H1 (cell line): ENCODE measurements at regions not wholly inside any gene's neighbourhood (a gene's known extent, or its start where the extent isn't known, plus 50 kb on each side); places are given as distances from the start of the nearest gene placed in this dataset.

Source experiments
- CTCF ChIA-PET: fragments of 300-600 bp; sonication (Branson Sonifier 250); formaldehyde crosslinking; loops from one replicate; lab custom pipeline; 2021; ENCODE audit not compliant: partially characterized antibody; lab: Charles Lee
- POLR2A ChIA-PET: fragments of 300-600 bp; sonication (Branson Sonifier 250); formaldehyde crosslinking; loops from one replicate; lab custom pipeline; 2021; ENCODE audit warnings: inconsistent platforms; ENCODE audit not compliant: partially characterized antibody; lab: Charles Lee
- DNase-seq, 2 experiments: peaks; one replicate each; pipeline versions ENCODE4 v3.0.0 to v3.0.0-alpha.2; 2010 to 2022; ENCODE audit warnings: low spot score in 2 of 2, low read depth in 1 of 2, mixed read lengths in 1 of 2
- FAIRE-seq: peaks from 2 replicates; lab custom pipeline; 2011; peaks lifted over from hg19 to GRCh38; lab: Jason Lieb, UNC
- H2AFZ ChIP-seq: 2 replicates; pipeline ENCODE4 v1.8.1; 2012; ENCODE audit warnings: low read length, inconsistent platforms
- H2AK5ac ChIP-seq: 2 replicates; pipeline ENCODE4 v1.6.1; 2013; ENCODE audit warnings: low read depth, low read length
- H2BK120ac ChIP-seq: replicated peaks from 2 replicates; pipeline ENCODE3; 2013; ENCODE audit warnings: low read depth, low read length, inconsistent platforms
- H2BK12ac ChIP-seq: 2 replicates; pipeline ENCODE4 v1.6.1; 2013; ENCODE audit warnings: low read depth, low read length
- H2BK15ac ChIP-seq: 2 replicates; pipeline ENCODE4 v1.6.1; 2013; ENCODE audit warnings: low read length
- H2BK20ac ChIP-seq: 2 replicates; pipeline ENCODE4 v1.6.1; 2013; ENCODE audit warnings: low read length
- H2BK5ac ChIP-seq: 2 replicates; pipeline ENCODE4 v1.6.1; 2013; ENCODE audit warnings: low read depth, low read length
- H3K14ac ChIP-seq: 2 replicates; pipeline ENCODE4 v1.6.1; 2013; ENCODE audit warnings: inconsistent platforms; ENCODE audit not compliant: insufficient read length
- H3K18ac ChIP-seq: 2 replicates; pipeline ENCODE4 v1.6.1; 2013; ENCODE audit warnings: low read length; ENCODE audit errors: extremely low read depth
- H3K23ac ChIP-seq: 2 replicates; pipeline ENCODE4 v1.6.1; 2013; ENCODE audit warnings: inconsistent platforms; ENCODE audit not compliant: insufficient read length
- H3K23me2 ChIP-seq: 2 replicates; pipeline ENCODE4 v1.6.1; 2013; ENCODE audit warnings: low read depth, low read length
- H3K27ac ChIP-seq: 2 replicates; pipeline ENCODE4 v1.6.1; 2011; ENCODE audit warnings: low read depth, low read length, inconsistent platforms
- H3K27me3 ChIP-seq, 4 experiments: replicated peaks in 1 of 4; 1 replicate in 1 of 4; 2 replicates in 3 of 4; pipeline versions ENCODE4 v1.6.1 to v1.8.1; 2011 to 2013; ENCODE audit warnings: low read length in 3 of 4, mild to moderate bottlenecking in 3 of 4, inconsistent platforms in 2 of 4, mixed read lengths in 2 of 4, moderate library complexity in 1 of 4; ENCODE audit not compliant: control insufficient read depth in 3 of 4, insufficient read depth in 3 of 4; ENCODE audit errors: extremely low read depth in 1 of 4
- H3K36me3 ChIP-seq, 4 experiments: 2 replicates each; pipeline versions ENCODE4 v1.6.1 to v1.8.1; 2011 to 2013; ENCODE audit warnings: mild to moderate bottlenecking in 4 of 4, low read length in 3 of 4, moderate library complexity in 2 of 4, control low read depth in 1 of 4, inconsistent platforms in 1 of 4; ENCODE audit not compliant: insufficient read depth in 4 of 4, control insufficient read depth in 2 of 4
- H3K4ac ChIP-seq: replicated peaks from 2 replicates; pipeline ENCODE3; 2013; ENCODE audit warnings: low read length, low read depth, mixed read lengths, inconsistent platforms; ENCODE audit not compliant: insufficient read length
- H3K4me1 ChIP-seq, 4 experiments: replicated peaks in 1 of 4; 1 replicate in 1 of 4; 2 replicates in 3 of 4; pipeline versions ENCODE4 v1.6.1 to v1.8.1; 2011 to 2013; ENCODE audit warnings: low read length in 3 of 4, inconsistent platforms in 2 of 4, mixed read lengths in 1 of 4; ENCODE audit not compliant: insufficient read depth in 4 of 4, control insufficient read depth in 3 of 4
- H3K4me2 ChIP-seq, 2 experiments: 2 replicates each; pipeline versions ENCODE4 v1.6.1 to v1.8.1; 2011 to 2013; ENCODE audit warnings: low read depth in 2 of 2, low read length in 2 of 2, control low read depth in 1 of 2, inconsistent platforms in 1 of 2, mild to moderate bottlenecking in 1 of 2; ENCODE audit not compliant: insufficient read depth in 1 of 2
- H3K4me3 ChIP-seq, 4 experiments: fragments of 200-600, 300-600 bp in 1 of 4; sonication (generic), shearing (Covaris generic), sonication (Bioruptor Twin) in 1 of 4; 2 replicates each; pipeline versions ENCODE4 v1.5.1 to v1.8.1; 2011 to 2016; ENCODE audit warnings: low read length in 4 of 4, low read depth in 3 of 4, control low read depth in 2 of 4, inconsistent platforms in 2 of 4, mild to moderate bottlenecking in 2 of 4, mixed read lengths in 1 of 4, moderate library complexity in 1 of 4; ENCODE audit not compliant: insufficient read depth in 2 of 4; ENCODE audit errors: extremely low read depth in 1 of 4
- H3K56ac ChIP-seq: replicated peaks from 2 replicates; pipeline ENCODE3; 2013; ENCODE audit warnings: low read depth, mild to moderate bottlenecking, mixed read lengths, low read length, inconsistent platforms; ENCODE audit not compliant: insufficient read length
- H3K79me1 ChIP-seq: 2 replicates; pipeline ENCODE4 v1.6.1; 2013; ENCODE audit warnings: low read depth, low read length, control low read depth
- H3K79me2 ChIP-seq, 2 experiments: 2 replicates each; pipeline versions ENCODE4 v1.6.1 to v1.8.1; 2012 to 2013; ENCODE audit warnings: low read length in 2 of 2, mild to moderate bottlenecking in 2 of 2, inconsistent platforms in 1 of 2; ENCODE audit not compliant: insufficient read depth in 2 of 2, control insufficient read depth in 1 of 2
- H3K9ac ChIP-seq, 4 experiments: replicated peaks in 1 of 4; 1 replicate in 1 of 4; 2 replicates in 3 of 4; pipeline versions ENCODE4 v1.6.1 to v1.8.1; 2011 to 2013; ENCODE audit warnings: low read depth in 3 of 4, low read length in 3 of 4, control low read depth in 2 of 4, mild to moderate bottlenecking in 2 of 4, moderate library complexity in 2 of 4, inconsistent platforms in 1 of 4; ENCODE audit errors: extremely low read depth in 1 of 4
- H3K9me3 ChIP-seq, 2 experiments: 2 replicates each; pipeline versions ENCODE4 v1.6.1 to v1.8.1; 2012 to 2013; ENCODE audit warnings: mild to moderate bottlenecking in 2 of 2, moderate library complexity in 2 of 2, control low read depth in 1 of 2, inconsistent platforms in 1 of 2, low read depth in 1 of 2, low read length in 1 of 2, mixed read lengths in 1 of 2; ENCODE audit not compliant: insufficient read depth in 2 of 2
- H4K20me1 ChIP-seq, 2 experiments: replicated peaks in 1 of 2; 2 replicates each; pipeline versions ENCODE3 to v1.8.1; 2011 to 2013; ENCODE audit warnings: inconsistent platforms in 2 of 2, low read length in 2 of 2, mild to moderate bottlenecking in 1 of 2; ENCODE audit not compliant: insufficient read depth in 2 of 2, control insufficient read depth in 1 of 2
- H4K5ac ChIP-seq: 2 replicates; pipeline ENCODE4 v1.6.1; 2013; ENCODE audit warnings: low read length, low read depth, mixed read lengths, inconsistent platforms; ENCODE audit not compliant: insufficient read length
- H4K8ac ChIP-seq: 2 replicates; pipeline ENCODE4 v1.8.0; 2013; ENCODE audit warnings: mild to moderate bottlenecking, moderate library complexity, low read length, inconsistent platforms; ENCODE audit not compliant: insufficient read depth; ENCODE audit errors: extremely low read depth
- H4K91ac ChIP-seq: replicated peaks from 2 replicates; pipeline ENCODE3; 2013; ENCODE audit warnings: low read length, mixed read lengths, inconsistent platforms; ENCODE audit not compliant: insufficient read length
- ATF2 ChIP-seq: IDR thresholded peaks from 2 replicates; pipeline ENCODE4 v1.6.1; 2012; ENCODE audit warnings: low read length, inconsistent platforms
- CEBPB ChIP-seq: IDR thresholded peaks from 2 replicates; pipeline ENCODE4 v1.6.1; 2012; ENCODE audit warnings: low read depth, low read length
- CHD2 ChIP-seq: IDR thresholded peaks from 2 replicates; pipeline ENCODE4 v1.6.1; 2012; ENCODE audit warnings: low read length, improper control_type of control experiment
- GTF2F1 ChIP-seq: IDR thresholded peaks from 2 replicates; pipeline ENCODE4 v1.6.1; 2012; ENCODE audit warnings: low read depth, low read length, improper control_type of control experiment, borderline replicate concordance
- HDAC2 ChIP-seq, 2 experiments: fragments of 300-600 bp in 1 of 2; sonication (generic) in 1 of 2; IDR thresholded peaks; 2 replicates each; pipeline ENCODE4 v1.6.1; 2011 to 2012; ENCODE audit warnings: low read depth in 2 of 2, low read length in 2 of 2, mild to moderate bottlenecking in 2 of 2, moderate library complexity in 2 of 2, borderline replicate concordance in 1 of 2, inconsistent platforms in 1 of 2
- KDM4A ChIP-seq: IDR thresholded peaks from one replicate; pipeline ENCODE4 v1.7.1; 2012; ENCODE audit warnings: low read depth, mild to moderate bottlenecking, moderate library complexity, low read length, inconsistent platforms; ENCODE audit not compliant: severe bottlenecking
- KDM5A ChIP-seq: fragments of 200-600 bp; IDR thresholded peaks from 2 replicates; pipeline ENCODE4 v1.7.1; 2012; ENCODE audit warnings: mild to moderate bottlenecking, low read length, inconsistent platforms, mixed read lengths
- RXRA ChIP-seq: IDR thresholded peaks from 2 replicates; pipeline ENCODE4 v1.6.1; 2011; ENCODE audit warnings: low read depth, mild to moderate bottlenecking, low read length, moderate library complexity; ENCODE audit not compliant: insufficient read depth
- WGBS, 2 experiments: shearing (Covaris generic) in 1 of 2; methylation state at CpG; one replicate each; pipeline versions ENCODE4 v1.1.6 to v1.1.7; 2013 to 2015; ENCODE audit warnings: low lambda C conversion rate in 2 of 2, mixed read lengths in 2 of 2, inconsistent platforms in 1 of 2, low coverage in 1 of 2, missing lambda C conversion rate in 1 of 2; ENCODE audit not compliant: insufficient replicate concordance in 2 of 2, insufficient coverage in 1 of 2, insufficient read length in 1 of 2; ENCODE audit errors: extremely low coverage in 1 of 2, missing lambda C conversion rate in 1 of 2; 5-methylcytosine and 5-hydroxymethylcytosine counted together

DNA sequence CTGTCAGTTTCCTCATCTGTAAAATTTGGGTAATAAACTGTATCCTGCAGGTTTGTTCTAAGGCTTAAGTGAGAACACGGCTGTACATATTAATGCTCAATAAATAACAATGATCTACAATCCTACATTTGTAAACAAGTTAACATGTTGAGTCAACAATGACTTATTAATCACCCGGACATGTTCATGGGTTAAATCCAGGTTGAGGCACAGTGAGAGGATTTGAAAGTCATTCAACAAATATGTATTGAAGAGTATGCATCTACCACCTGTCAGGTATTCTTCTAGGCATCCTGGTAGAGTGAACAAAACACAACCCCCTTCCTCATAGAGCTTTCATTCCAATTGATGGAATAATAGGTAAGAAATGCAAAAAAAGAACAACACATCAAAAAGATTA is 554.7 kb upstream of the SLC35B3 start:
- CTCF ChIA-PET: interaction anchor here (1.0 to 1.2 kb wide), 2 partner anchors 261 to 1431 kb away, joined by 3 read pairs; no protein-coding TSS in a partner anchor
- no peak overlapping the region for H3K4me2 ChIP-seq
- no peak overlapping the region for H3K4me3 ChIP-seq
- no peak overlapping the region for H2AK5ac ChIP-seq
- H3K56ac ChIP-seq: no peak overlapping the region
- H3K9me3 ChIP-seq: no peaks in the 10 kb centered on the region
- H2BK12ac ChIP-seq: no peak overlapping the region
- no peaks in the 10 kb centered on the region for H3K36me3 ChIP-seq
- H2BK5ac ChIP-seq: no peak overlapping the region
- DNase-seq: no peak
- H3K79me1 ChIP-seq: no peaks in the 10 kb centered on the region
- no peak for FAIRE-seq
- WGBS, 2 experiments: 94% methylated on average over 2 of the region's 2 CpGs; no CpG with 5 or more reads in 1 of the 2 experiments
- H2AFZ ChIP-seq: no peak overlapping the region
- H4K20me1 ChIP-seq: no peaks in the 10 kb centered on the region
- no peaks in the 10 kb centered on the region for H3K27me3 ChIP-seq
- no peaks in the 10 kb centered on the region for H3K4me1 ChIP-seq
- H4K8ac ChIP-seq: no peak overlapping the region
- no peak overlapping the region for H3K9ac ChIP-seq
- TF ChIP-seq CEBPB: no peak
- TF ChIP-seq ATF2: no peak
- TF ChIP-seq GTF2F1: no peak
- TF ChIP-seq KDM4A: no peak
- TF ChIP-seq CHD2: no peak
- no peak for TF ChIP-seq HDAC2 (IDR thresholded peaks at IDR 0.05; ENCODE audit: borderline replicate concordance in 1 of 2, low read depth in 2 of 2, low read length in 2 of 2)
- TF ChIP-seq KDM5A: no peak
- TF ChIP-seq RXRA: no peak
- no peak overlapping the region for H3K14ac ChIP-seq
- H2BK20ac ChIP-seq: no peak overlapping the region
- POLR2A ChIA-PET: no interaction called here
- no peaks in the 10 kb centered on the region for H3K79me2 ChIP-seq
- H3K18ac ChIP-seq: no peak overlapping the region
- no peak overlapping the region for H2BK15ac ChIP-seq
- H3K27ac ChIP-seq: no peak overlapping the region
- H3K4ac ChIP-seq: no peak overlapping the region
- no peak overlapping the region for H4K91ac ChIP-seq
- no peak overlapping the region for H4K5ac ChIP-seq
- H2BK120ac ChIP-seq: no peak overlapping the region
- no peak overlapping the region for H3K23ac ChIP-seq
- H3K23me2 ChIP-seq: no peaks in the 10 kb centered on the region
